Progenitor cell of endocrine pancreas (in vitro differentiated cells): ENCODE measurements at regions not wholly inside any gene's neighbourhood (a gene's known extent, or its start where the extent isn't known, plus 50 kb on each side); places are given as distances from the start of the nearest gene placed in this dataset.

ENCODE experiments used
- DNase-seq: peaks from one replicate; pipeline ENCODE4 v3.0.0; 2021; ENCODE audit warnings: low spot score; ENCODE audit not compliant: unreplicated experiment
- H3K27ac Mint-ChIP-seq: 2 replicates; pipeline ENCODE4 v1.8.0; 2021; ENCODE audit warnings: mild to moderate bottlenecking, moderate library complexity, mixed read lengths
- H3K27me3 Mint-ChIP-seq: 2 replicates; pipeline ENCODE4 v1.8.0; 2021; ENCODE audit warnings: mixed read lengths
- H3K36me3 Mint-ChIP-seq: 2 replicates; pipeline ENCODE4 v1.8.0; 2022; ENCODE audit warnings: mixed read lengths; ENCODE audit not compliant: insufficient read depth
- H3K4me1 Mint-ChIP-seq: 2 replicates; pipeline ENCODE4 v1.8.0; 2021; ENCODE audit warnings: low read depth, mixed read lengths
- H3K4me3 Mint-ChIP-seq: 2 replicates; pipeline ENCODE4 v1.8.0; 2021; ENCODE audit warnings: low read depth, mild to moderate bottlenecking, moderate library complexity, mixed read lengths
- H3K9me3 Mint-ChIP-seq: 2 replicates; pipeline ENCODE4 v1.8.0; 2021; ENCODE audit warnings: low read depth, mixed read lengths
- CTCF ChIP-seq: fragments of 200-600 bp; sonication (generic); IDR thresholded peaks from one replicate; pipeline ENCODE4 v1.5.0; 2021; ENCODE audit warnings: antibody characterized with exemption, mild to moderate bottlenecking; ENCODE audit not compliant: unreplicated experiment

- Mint-ChIP-seq H3K27me3 (no peaks in the 10 kb centered on the region), H3K36me3 (peaks cover 1% of the 10 kb centered on the region), H3K27ac (peak overlapping the region; percentile 35), H3K4me1 (peaks cover 27% of the 10 kb centered on the region), H3K4me3 (no peak overlapping the region), H3K9me3 (no peaks in the 10 kb centered on the region)
- no peak for TF ChIP-seq CTCF
- no peak for DNase-seq
Measured at GRCh38 chr6:158912655-158913054, 87.3 kb downstream of the RSPH3 start.

GRCh38 chr6:158911746-158912480 is 88.1 kb downstream of the RSPH3 start:
- no peak for DNase-seq
- Mint-ChIP-seq H3K4me1 (peaks cover 30% of the 10 kb centered on the region), H3K27me3 (no peaks in the 10 kb centered on the region), H3K9me3 (no peaks in the 10 kb centered on the region), H3K4me3 (no peak overlapping the region), H3K27ac (peak overlapping the region; percentile 99), H3K36me3 (peaks cover 1% of the 10 kb centered on the region)
- TF ChIP-seq CTCF, result no peak

GRCh38 chr6:158910484-158911440 is 89.2 kb downstream of the RSPH3 start:
- Mint-ChIP-seq H3K27me3 (no peaks in the 10 kb centered on the region), H3K4me1 (peaks cover 30% of the 10 kb centered on the region), H3K27ac (peak overlapping the region; percentile 99), H3K4me3 (peak overlapping the region; percentile 65), H3K36me3 (peaks cover 6% of the 10 kb centered on the region), H3K9me3 (peaks cover 7% of the 10 kb centered on the region)
- no peak for DNase-seq
- peak; percentile 35 for TF ChIP-seq CTCF

- Mint-ChIP-seq H3K27ac (peak overlapping the region; percentile 92), H3K4me1 (peaks cover 30% of the 10 kb centered on the region)
- no peak for DNase-seq
Measured at GRCh38 chr6:158909938-158910337, 90.1 kb downstream of the RSPH3 start.

More at GRCh38 chr6:158909938-158910337, 90.1 kb downstream of the RSPH3 start:
- no peak for TF ChIP-seq CTCF
- H3K36me3 Mint-ChIP-seq, result peaks cover 10% of the 10 kb centered on the region
- peaks cover 15% of the 10 kb centered on the region for H3K9me3 Mint-ChIP-seq
- no peaks in the 10 kb centered on the region for H3K27me3 Mint-ChIP-seq
- peak overlapping the region; percentile 1 for H3K4me3 Mint-ChIP-seq
